ENCODE measurements at regions not wholly inside any gene's neighbourhood (a gene's known extent, or its start where the extent isn't known, plus 50 kb on each side); places are given as distances from the start of the nearest gene placed in this dataset.

- no peak for TF ChIP-seq CTCF (IDR thresholded peaks at IDR 0.05; ENCODE audit: control insufficient read depth, insufficient read depth, low read depth, low read length, missing control alignments)
- H3K4me3 ChIP-seq (ENCODE audit: control insufficient read depth, low read depth, low read length), result no peak overlapping the region
- DNase-seq (ENCODE audit: low read depth), result no peak
Observed at GRCh38 chr7:57343901-57344622, 105.9 kb upstream of the ZNF716 start.

GRCh38 chr7:57344957-57345356 lies 105.0 kb upstream of the ZNF716 start:
- no peak for TF ChIP-seq CTCF (IDR thresholded peaks at IDR 0.05; ENCODE audit: control insufficient read depth, insufficient read depth, low read depth, low read length, missing control alignments)
- no peak overlapping the region for H3K4me3 ChIP-seq (ENCODE audit: control insufficient read depth, low read depth, low read length)
- no peak for DNase-seq (ENCODE audit: low read depth)

GRCh38 chr7:57348646-57349269 lies 101.2 kb upstream of the ZNF716 start:
- no peak for DNase-seq (ENCODE audit: low read depth)
- no peak overlapping the region for H3K4me3 ChIP-seq (ENCODE audit: control insufficient read depth, low read depth, low read length)
- no peak for TF ChIP-seq CTCF (IDR thresholded peaks at IDR 0.05; ENCODE audit: control insufficient read depth, insufficient read depth, low read depth, low read length, missing control alignments)

GRCh38 chr7:57354195-57354594 lies 95.8 kb upstream of the ZNF716 start:
- no peak for TF ChIP-seq CTCF (IDR thresholded peaks at IDR 0.05; ENCODE audit: control insufficient read depth, insufficient read depth, low read depth, low read length, missing control alignments)
- no peak for DNase-seq (ENCODE audit: low read depth)
- no peak overlapping the region for H3K4me3 ChIP-seq (ENCODE audit: control insufficient read depth, low read depth, low read length)

- no peak for DNase-seq (ENCODE audit: low read depth)
- H3K4me3 ChIP-seq (ENCODE audit: control insufficient read depth, low read depth, low read length), result no peak overlapping the region
- TF ChIP-seq CTCF (IDR thresholded peaks at IDR 0.05; ENCODE audit: control insufficient read depth, insufficient read depth, low read depth, low read length, missing control alignments), result no peak
Observed at GRCh38 chr7:57354679-57355338, 95.2 kb upstream of the ZNF716 start.

- DNase-seq (ENCODE audit: low read depth), result no peak
- H3K4me3 ChIP-seq (ENCODE audit: control insufficient read depth, low read depth, low read length), result no peak overlapping the region
- no peak for TF ChIP-seq CTCF (IDR thresholded peaks at IDR 0.05; ENCODE audit: control insufficient read depth, insufficient read depth, low read depth, low read length, missing control alignments)
Observed at GRCh38 chr7:57361406-57361805, 88.6 kb upstream of the ZNF716 start.
